ENCODE measurements at regions not wholly inside any gene's neighbourhood (a gene's known extent, or its start where the extent isn't known, plus 50 kb on each side); places are given as distances from the start of the nearest gene placed in this dataset.

GRCh38 chr2:6163932-6164331, 471.7 kb downstream of the SOX11 start:
- no peak for TF ChIP-seq CTCF (conservative IDR thresholded peaks at IDR 0.05; ENCODE audit: low read length)
- no peak for TF ChIP-seq EZH2phosphoT487 (IDR thresholded peaks at IDR 0.05; ENCODE audit: borderline replicate concordance)

Data from Loucy (cell line).